ENCODE measurements at regions not wholly inside any gene's neighbourhood (a gene's known extent, or its start where the extent isn't known, plus 50 kb on each side); places are given as distances from the start of the nearest gene placed in this dataset.

DNA sequence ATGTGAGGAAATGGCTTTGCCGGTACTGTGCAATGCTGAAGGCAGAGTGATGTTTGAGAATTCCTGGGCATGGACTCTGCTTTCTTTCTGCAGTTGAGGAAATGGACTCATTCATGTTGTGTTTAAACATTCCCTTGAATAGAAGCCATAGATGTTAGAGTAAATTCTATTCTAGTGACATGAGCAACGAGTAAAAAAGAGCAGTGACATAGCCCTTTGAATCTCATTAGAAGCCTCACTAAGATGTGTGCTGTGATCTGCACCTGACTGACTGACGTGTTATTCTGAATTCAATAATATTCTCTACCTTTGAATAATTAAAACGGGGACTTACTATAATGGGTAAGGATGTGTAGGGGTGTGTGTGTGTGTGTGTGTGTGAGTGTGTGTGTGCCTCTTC is 113.7 kb upstream of the KLF4 start:
- TF ChIP-seq ZNF274 (IDR thresholded peaks at IDR 0.05; ENCODE audit: low read depth, low read length) (no peak), YY1 (IDR thresholded peaks at IDR 0.05; ENCODE audit: insufficient read depth, insufficient read length) (no peak), SUZ12 (IDR thresholded peaks at IDR 0.05; ENCODE audit: extremely low read depth, insufficient read depth, insufficient read length) (no peak)
- Histone ChIP-seq H3K4me3 (ENCODE audit: insufficient read length, low read depth) (no peak overlapping the region), H3K9me3 (ENCODE audit: insufficient read depth, low read length) (no peaks in the 10 kb centered on the region), H3K4me1 (ENCODE audit: insufficient read depth, insufficient read length) (no peaks in the 10 kb centered on the region), H3K27me3 (ENCODE audit: insufficient read depth, insufficient read length) (no peaks in the 10 kb centered on the region), H3K9ac (ENCODE audit: insufficient read length, low read depth) (no peak overlapping the region), H3K36me3 (ENCODE audit: insufficient read depth, insufficient read length, low read length) (no peaks in the 10 kb centered on the region)
- DNase-seq (ENCODE audit: low read depth, low spot score): no peak

DNA sequence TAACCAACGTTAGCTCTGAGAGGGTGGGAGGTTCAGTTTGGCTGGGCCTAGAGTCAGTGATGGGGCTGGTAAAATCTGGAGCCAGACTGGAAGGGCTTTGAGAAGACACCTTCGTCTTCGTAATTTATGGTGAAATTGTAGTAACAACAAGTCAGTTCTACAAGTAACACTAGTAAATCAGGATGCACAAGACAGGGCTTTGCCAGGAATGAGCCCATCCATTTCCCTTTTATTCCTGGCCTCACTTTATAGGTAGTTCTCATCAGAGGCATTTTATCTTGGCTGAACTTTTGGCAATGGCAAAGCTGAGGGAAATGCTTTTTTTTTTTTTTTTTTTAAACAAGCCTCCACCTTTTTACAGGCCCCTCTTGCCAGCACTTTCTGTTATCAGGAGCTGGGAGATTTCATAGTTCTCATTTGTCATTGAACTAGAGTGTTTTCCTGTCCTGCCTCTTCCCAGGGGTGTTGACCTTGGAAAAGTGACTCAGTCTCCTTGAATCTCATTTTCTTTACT is 110.5 kb upstream of the KLF4 start:
- Histone ChIP-seq H3K9me3 (ENCODE audit: insufficient read depth, low read length) (no peaks in the 10 kb centered on the region), H3K9ac (ENCODE audit: insufficient read length, low read depth) (no peak overlapping the region), H3K27me3 (ENCODE audit: insufficient read depth, insufficient read length) (no peaks in the 10 kb centered on the region), H3K4me3 (ENCODE audit: insufficient read length, low read depth) (no peak overlapping the region), H3K4me1 (ENCODE audit: insufficient read depth, insufficient read length) (no peaks in the 10 kb centered on the region), H3K36me3 (ENCODE audit: insufficient read depth, insufficient read length, low read length) (no peaks in the 10 kb centered on the region)
- no peak for DNase-seq (ENCODE audit: low read depth, low spot score)
- TF ChIP-seq YY1 (IDR thresholded peaks at IDR 0.05; ENCODE audit: insufficient read depth, insufficient read length) (no peak), SUZ12 (IDR thresholded peaks at IDR 0.05; ENCODE audit: extremely low read depth, insufficient read depth, insufficient read length) (no peak), ZNF274 (IDR thresholded peaks at IDR 0.05; ENCODE audit: low read depth, low read length) (no peak)

DNA sequence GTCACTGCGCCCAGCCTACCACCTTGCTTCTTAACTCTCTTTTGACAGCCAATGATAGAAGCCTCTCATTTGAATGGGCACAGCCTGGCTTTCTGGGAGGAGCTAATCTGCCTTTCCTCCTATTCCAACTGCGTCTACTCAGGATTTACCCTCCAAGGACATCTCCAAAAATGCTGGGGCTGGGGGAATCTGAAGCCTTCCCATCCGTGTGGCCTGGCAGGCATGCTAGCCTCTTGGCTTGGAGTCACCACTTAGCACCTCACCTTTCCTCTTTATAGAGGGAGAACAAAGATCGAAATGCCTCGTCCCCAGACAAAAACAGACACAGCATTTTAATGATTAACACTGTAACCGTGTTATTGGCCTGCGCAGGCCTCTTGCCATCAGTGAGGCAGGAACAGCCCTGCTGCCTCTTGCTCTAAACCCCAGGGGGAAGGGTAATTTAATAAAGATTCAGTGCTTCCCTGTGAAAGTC is 108.2 kb upstream of the KLF4 start:
- Histone ChIP-seq H3K9ac (ENCODE audit: insufficient read length, low read depth) (no peak overlapping the region), H3K36me3 (ENCODE audit: insufficient read depth, insufficient read length, low read length) (no peaks in the 10 kb centered on the region), H3K27me3 (ENCODE audit: insufficient read depth, insufficient read length) (no peaks in the 10 kb centered on the region), H3K4me3 (ENCODE audit: insufficient read length, low read depth) (no peak overlapping the region), H3K4me1 (ENCODE audit: insufficient read depth, insufficient read length) (no peaks in the 10 kb centered on the region), H3K9me3 (ENCODE audit: insufficient read depth, low read length) (no peaks in the 10 kb centered on the region)
- DNase-seq (ENCODE audit: low read depth, low spot score): no peak
- TF ChIP-seq YY1 (IDR thresholded peaks at IDR 0.05; ENCODE audit: insufficient read depth, insufficient read length) (no peak), ZNF274 (IDR thresholded peaks at IDR 0.05; ENCODE audit: low read depth, low read length) (no peak), SUZ12 (IDR thresholded peaks at IDR 0.05; ENCODE audit: extremely low read depth, insufficient read depth, insufficient read length) (no peak)

DNA sequence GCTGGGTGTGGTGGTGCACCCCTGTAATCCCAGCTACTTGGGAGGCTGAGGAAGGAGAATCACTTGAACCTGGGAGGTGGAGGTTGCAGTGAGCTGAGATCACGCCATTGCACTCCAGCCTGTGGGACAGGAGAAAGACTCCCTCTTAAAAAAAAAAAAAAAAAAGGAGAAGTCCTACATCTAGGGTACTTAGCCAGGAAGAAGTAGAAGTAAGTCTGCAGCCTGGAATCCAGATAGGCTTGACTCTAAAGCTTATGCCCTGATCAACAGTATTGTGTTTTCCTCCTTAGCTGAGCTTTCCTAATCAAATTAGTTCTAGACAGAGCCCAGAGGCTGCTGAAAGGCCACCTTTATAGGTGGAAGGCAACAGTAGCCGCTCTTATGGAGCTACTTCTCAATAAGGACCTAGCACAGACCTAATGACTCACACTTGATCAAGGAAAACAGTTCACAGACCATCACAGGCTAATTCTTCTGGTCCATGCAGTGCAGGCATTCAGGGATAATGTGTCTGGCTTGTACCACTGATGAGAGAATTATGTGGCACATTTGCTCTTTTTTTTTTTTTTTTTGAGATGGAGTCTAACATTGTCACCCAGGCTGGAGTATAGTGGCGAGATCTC is 105.5 kb upstream of the KLF4 start:
- no peak for DNase-seq (ENCODE audit: low read depth, low spot score)
- Histone ChIP-seq H3K9me3 (ENCODE audit: insufficient read depth, low read length) (no peaks in the 10 kb centered on the region), H3K36me3 (ENCODE audit: insufficient read depth, insufficient read length, low read length) (no peaks in the 10 kb centered on the region), H3K4me1 (ENCODE audit: insufficient read depth, insufficient read length) (no peaks in the 10 kb centered on the region), H3K4me3 (ENCODE audit: insufficient read length, low read depth) (no peak overlapping the region), H3K9ac (ENCODE audit: insufficient read length, low read depth) (no peak overlapping the region), H3K27me3 (ENCODE audit: insufficient read depth, insufficient read length) (no peaks in the 10 kb centered on the region)
- TF ChIP-seq ZNF274 (IDR thresholded peaks at IDR 0.05; ENCODE audit: low read depth, low read length) (no peak), YY1 (IDR thresholded peaks at IDR 0.05; ENCODE audit: insufficient read depth, insufficient read length) (no peak), SUZ12 (IDR thresholded peaks at IDR 0.05; ENCODE audit: extremely low read depth, insufficient read depth, insufficient read length) (no peak)

DNA sequence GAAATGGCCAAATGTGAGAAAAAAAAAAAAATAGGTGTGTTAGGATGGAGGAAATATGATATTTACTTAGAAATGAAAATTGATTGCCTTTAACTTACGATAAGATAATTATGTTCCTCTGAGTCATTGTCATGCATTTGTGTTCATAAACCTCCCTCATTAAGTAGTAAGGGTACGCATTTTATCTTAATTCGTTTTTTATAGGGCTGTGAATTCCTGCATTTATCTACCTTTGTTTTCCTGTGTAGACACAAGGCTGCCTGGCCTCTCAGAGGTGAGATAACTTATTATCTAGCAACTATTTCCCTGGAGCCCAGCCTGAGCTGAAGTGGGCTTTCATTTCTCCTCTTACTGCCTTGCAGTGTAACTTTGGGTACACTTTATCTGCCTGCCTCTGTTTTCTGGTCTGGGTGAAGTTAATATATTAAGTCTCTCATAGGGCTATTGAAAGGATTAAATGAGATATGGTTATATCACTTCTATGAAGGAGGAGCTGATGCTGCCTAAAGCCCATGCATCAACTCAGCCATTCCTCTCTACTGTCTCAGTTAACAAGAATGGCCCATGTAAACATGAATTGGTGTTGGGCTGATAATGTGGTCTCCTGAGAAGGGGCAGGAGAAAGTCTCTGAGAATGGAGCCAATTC is 103.8 kb upstream of the KLF4 start:
- no peak overlapping the region for H3K9ac ChIP-seq (ENCODE audit: insufficient read length, low read depth)
- no peak for DNase-seq (ENCODE audit: low read depth, low spot score)
- H3K4me3 ChIP-seq (ENCODE audit: insufficient read length, low read depth): no peak overlapping the region
- H3K9me3 ChIP-seq (ENCODE audit: insufficient read depth, low read length): no peaks in the 10 kb centered on the region
- TF ChIP-seq SUZ12 (IDR thresholded peaks at IDR 0.05; ENCODE audit: extremely low read depth, insufficient read depth, insufficient read length): no peak
- no peak for TF ChIP-seq YY1 (IDR thresholded peaks at IDR 0.05; ENCODE audit: insufficient read depth, insufficient read length)
- TF ChIP-seq ZNF274 (IDR thresholded peaks at IDR 0.05; ENCODE audit: low read depth, low read length): no peak
- no peaks in the 10 kb centered on the region for H3K36me3 ChIP-seq (ENCODE audit: insufficient read depth, insufficient read length, low read length)
- no peaks in the 10 kb centered on the region for H3K27me3 ChIP-seq (ENCODE audit: insufficient read depth, insufficient read length)
- H3K4me1 ChIP-seq (ENCODE audit: insufficient read depth, insufficient read length): peaks cover 4% of the 10 kb centered on the region

DNA sequence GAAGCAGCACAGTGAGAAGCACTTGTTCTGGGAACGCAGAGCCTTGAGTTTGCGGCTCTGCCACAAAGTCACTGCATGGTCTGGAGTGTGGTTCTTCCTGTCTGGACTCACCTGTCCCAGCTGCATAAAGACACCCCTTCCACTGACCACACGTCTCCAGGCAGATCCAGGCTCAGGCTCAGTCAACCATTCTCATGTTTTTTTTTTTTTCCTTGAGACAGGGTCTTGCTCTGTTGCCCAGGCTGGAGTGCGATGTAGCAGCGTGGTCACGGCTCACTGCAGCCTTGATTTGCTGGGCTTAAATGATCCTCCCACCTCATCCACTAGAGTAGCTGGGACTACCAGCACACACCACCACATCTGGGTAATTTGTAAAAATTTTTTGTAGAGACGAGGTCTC is 102.9 kb upstream of the KLF4 start:
- peaks cover 4% of the 10 kb centered on the region for H3K4me1 ChIP-seq (ENCODE audit: insufficient read depth, insufficient read length)
- H3K9ac ChIP-seq (ENCODE audit: insufficient read length, low read depth): no peak overlapping the region
- no peak for DNase-seq (ENCODE audit: low read depth, low spot score)
- no peak overlapping the region for H3K4me3 ChIP-seq (ENCODE audit: insufficient read length, low read depth)
- H3K36me3 ChIP-seq (ENCODE audit: insufficient read depth, insufficient read length, low read length): no peaks in the 10 kb centered on the region
- TF ChIP-seq YY1 (IDR thresholded peaks at IDR 0.05; ENCODE audit: insufficient read depth, insufficient read length) (no peak), SUZ12 (IDR thresholded peaks at IDR 0.05; ENCODE audit: extremely low read depth, insufficient read depth, insufficient read length) (no peak), ZNF274 (IDR thresholded peaks at IDR 0.05; ENCODE audit: low read depth, low read length) (no peak)
- no peaks in the 10 kb centered on the region for H3K9me3 ChIP-seq (ENCODE audit: insufficient read depth, low read length)
- H3K27me3 ChIP-seq (ENCODE audit: insufficient read depth, insufficient read length): no peaks in the 10 kb centered on the region

DNA sequence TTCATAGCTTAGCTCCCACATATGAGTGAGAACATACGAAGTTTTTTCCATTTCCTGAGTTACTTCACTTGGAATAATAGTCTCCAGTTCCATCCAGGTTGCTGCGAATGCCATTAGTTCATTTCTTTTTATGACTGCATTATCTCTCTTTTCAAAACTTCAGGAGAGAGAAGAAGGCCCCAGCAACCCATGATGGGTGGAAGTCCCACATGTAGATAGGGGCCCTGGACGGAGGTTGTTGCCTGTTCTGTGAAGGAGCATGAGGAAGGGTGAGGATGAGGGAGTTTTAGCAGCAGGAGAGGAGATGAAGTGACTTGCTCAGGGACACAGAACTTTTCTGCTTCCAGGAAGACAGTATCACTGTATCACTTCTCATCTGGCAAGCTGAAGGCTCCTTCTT is 102.2 kb upstream of the KLF4 start:
- no peak for DNase-seq (ENCODE audit: low read depth, low spot score)
- H3K9ac ChIP-seq (ENCODE audit: insufficient read length, low read depth): no peak overlapping the region
- TF ChIP-seq YY1 (IDR thresholded peaks at IDR 0.05; ENCODE audit: insufficient read depth, insufficient read length) (no peak), SUZ12 (IDR thresholded peaks at IDR 0.05; ENCODE audit: extremely low read depth, insufficient read depth, insufficient read length) (no peak), ZNF274 (IDR thresholded peaks at IDR 0.05; ENCODE audit: low read depth, low read length) (no peak)
- no peaks in the 10 kb centered on the region for H3K36me3 ChIP-seq (ENCODE audit: insufficient read depth, insufficient read length, low read length)
- H3K9me3 ChIP-seq (ENCODE audit: insufficient read depth, low read length): no peaks in the 10 kb centered on the region
- no peaks in the 10 kb centered on the region for H3K27me3 ChIP-seq (ENCODE audit: insufficient read depth, insufficient read length)
- H3K4me1 ChIP-seq (ENCODE audit: insufficient read depth, insufficient read length): peaks cover 7% of the 10 kb centered on the region
- no peak overlapping the region for H3K4me3 ChIP-seq (ENCODE audit: insufficient read length, low read depth)

Measured in NT2/D1 (cell line).